SU-DHL-6 (cell line): ENCODE measurements at regions not wholly inside any gene's neighbourhood (a gene's known extent, or its start where the extent isn't known, plus 50 kb on each side); places are given as distances from the start of the nearest gene placed in this dataset.

Experiments used
- EZH2phosphoT487 ChIP-seq: fragments of 200-600 bp; sonication (generic), shearing (Covaris generic); conservative IDR thresholded peaks from 2 replicates; pipeline ENCODE4 v1.6.1; 2018; ENCODE audit warnings: mild to moderate bottlenecking, antibody characterized with exemption, low read length, moderate library complexity, mixed read lengths
- TF ChIP-seq, protein P1 (sequence below): fragments of 200-600 bp; sonication (generic); IDR thresholded peaks from one replicate; pipeline ENCODE4 v1.5.1; 2017; ENCODE audit warnings: antibody characterized with exemption, mild to moderate bottlenecking, low read length, moderate library complexity; ENCODE audit not compliant: insufficient read depth, poor library complexity, severe bottlenecking

DNA sequence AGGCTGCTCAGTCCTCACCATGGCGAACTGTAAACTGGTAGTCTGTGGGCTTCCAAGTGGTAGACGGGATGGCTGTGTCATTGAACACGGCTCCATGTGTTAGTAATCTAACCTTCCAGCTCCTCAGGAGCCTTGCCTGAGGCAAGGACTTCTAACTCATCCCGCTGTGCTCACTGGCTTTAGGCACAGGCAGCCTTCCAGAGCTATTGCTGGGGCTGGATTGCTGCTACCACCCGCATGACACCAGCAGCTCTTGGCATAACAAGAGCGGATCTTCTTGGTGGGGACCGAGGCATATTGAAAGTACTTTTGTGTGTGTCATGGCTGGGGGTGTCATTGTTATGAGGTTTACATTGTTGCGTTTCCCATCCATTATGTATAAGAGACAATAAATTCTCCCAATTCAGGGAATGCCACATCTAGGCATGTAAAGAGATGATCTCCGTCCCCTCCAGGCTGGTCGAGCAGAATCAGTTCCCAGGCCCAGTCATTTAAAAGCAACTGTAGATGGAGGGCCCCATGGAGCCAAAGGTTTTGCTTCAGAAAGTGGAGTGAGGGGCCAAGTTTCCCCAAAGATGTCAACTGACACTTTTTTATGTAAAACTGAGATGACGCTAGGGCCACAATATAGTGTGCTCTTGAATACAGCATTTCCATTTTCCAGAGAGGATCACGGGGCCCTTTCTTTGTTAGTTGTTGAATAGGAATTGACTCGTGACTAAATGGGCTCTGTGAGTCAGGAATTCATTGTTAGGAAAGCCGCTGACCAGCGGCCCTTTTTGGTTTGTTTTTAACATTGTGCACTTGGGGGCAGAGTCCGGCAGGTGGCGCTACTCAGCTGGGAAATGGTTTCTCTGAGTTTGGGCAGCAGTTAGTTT is 759.5 kb downstream of the TAF11L14 start:
- TF ChIP-seq, protein P1, sequence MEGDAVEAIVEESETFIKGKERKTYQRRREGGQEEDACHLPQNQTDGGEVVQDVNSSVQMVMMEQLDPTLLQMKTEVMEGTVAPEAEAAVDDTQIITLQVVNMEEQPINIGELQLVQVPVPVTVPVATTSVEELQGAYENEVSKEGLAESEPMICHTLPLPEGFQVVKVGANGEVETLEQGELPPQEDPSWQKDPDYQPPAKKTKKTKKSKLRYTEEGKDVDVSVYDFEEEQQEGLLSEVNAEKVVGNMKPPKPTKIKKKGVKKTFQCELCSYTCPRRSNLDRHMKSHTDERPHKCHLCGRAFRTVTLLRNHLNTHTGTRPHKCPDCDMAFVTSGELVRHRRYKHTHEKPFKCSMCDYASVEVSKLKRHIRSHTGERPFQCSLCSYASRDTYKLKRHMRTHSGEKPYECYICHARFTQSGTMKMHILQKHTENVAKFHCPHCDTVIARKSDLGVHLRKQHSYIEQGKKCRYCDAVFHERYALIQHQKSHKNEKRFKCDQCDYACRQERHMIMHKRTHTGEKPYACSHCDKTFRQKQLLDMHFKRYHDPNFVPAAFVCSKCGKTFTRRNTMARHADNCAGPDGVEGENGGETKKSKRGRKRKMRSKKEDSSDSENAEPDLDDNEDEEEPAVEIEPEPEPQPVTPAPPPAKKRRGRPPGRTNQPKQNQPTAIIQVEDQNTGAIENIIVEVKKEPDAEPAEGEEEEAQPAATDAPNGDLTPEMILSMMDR: peak; percentile 81
- TF ChIP-seq EZH2phosphoT487: no peak
